ENCODE measurements at regions not wholly inside any gene's neighbourhood (a gene's known extent, or its start where the extent isn't known, plus 50 kb on each side); places are given as distances from the start of the nearest gene placed in this dataset.

DNA sequence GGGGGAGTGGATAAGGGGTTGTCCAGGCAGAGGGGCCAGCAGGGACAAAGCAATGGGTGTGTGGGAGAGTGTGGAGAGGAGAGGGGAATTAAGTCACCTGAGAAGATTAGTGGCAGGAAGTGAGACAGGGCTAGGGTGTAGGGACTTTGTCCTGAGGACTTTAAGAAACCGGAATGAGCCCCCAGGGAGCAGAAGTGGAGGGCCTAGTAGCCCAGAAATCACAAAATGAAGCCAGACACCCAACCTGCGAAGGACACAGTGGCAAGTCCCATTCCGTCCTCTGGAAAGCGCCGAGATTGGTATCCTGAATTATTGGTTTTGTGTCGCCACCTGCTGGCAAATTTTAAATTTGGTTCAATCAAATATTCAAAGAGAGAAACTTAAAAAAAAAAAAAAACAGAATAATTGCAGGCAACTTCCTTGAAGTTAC is 78.0 kb upstream of the SLC25A36 start:
- no peak for TF ChIP-seq MXI1 (conservative IDR thresholded peaks at IDR 0.05; ENCODE audit: poor library complexity, severe bottlenecking)
- no peak for TF ChIP-seq EP300 (conservative IDR thresholded peaks at IDR 0.05; ENCODE audit: poor library complexity, severe bottlenecking)
- TF ChIP-seq, protein P1, sequence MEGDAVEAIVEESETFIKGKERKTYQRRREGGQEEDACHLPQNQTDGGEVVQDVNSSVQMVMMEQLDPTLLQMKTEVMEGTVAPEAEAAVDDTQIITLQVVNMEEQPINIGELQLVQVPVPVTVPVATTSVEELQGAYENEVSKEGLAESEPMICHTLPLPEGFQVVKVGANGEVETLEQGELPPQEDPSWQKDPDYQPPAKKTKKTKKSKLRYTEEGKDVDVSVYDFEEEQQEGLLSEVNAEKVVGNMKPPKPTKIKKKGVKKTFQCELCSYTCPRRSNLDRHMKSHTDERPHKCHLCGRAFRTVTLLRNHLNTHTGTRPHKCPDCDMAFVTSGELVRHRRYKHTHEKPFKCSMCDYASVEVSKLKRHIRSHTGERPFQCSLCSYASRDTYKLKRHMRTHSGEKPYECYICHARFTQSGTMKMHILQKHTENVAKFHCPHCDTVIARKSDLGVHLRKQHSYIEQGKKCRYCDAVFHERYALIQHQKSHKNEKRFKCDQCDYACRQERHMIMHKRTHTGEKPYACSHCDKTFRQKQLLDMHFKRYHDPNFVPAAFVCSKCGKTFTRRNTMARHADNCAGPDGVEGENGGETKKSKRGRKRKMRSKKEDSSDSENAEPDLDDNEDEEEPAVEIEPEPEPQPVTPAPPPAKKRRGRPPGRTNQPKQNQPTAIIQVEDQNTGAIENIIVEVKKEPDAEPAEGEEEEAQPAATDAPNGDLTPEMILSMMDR (IDR thresholded peaks at IDR 0.05; ENCODE audit: poor library complexity, severe bottlenecking) = peak; percentile 80
